ENCODE measurements at regions not wholly inside any gene's neighbourhood (a gene's known extent, or its start where the extent isn't known, plus 50 kb on each side); places are given as distances from the start of the nearest gene placed in this dataset.
"Not testable (repeated sequence)": the region's sequence is repeated elsewhere in the genome, so short reads cannot be mapped to it uniquely, and the experiment has no call there.

GRCh38 chr2:215889240-215889969 lies 123.9 kb downstream of the MREG start:
- not testable (repeated sequence) for DNase-seq

DNA sequence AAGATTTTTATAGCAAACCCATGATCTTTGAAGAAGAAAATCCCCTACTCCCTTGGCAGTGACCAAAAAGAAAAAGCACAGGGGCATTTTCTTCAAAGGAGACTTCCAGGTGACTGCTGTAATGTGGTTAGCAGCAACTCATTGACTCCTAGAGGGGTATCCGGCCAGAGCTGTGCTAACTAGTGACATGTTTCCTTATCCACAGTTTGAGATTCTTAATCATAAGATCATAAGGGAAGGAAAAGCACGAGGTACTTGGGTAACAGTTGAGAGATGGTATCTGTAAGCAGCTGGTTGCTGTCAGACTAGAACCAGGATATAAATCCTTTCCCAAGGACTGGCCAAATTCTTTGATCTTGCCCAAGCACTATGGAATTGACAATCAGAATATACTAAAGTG lies 124.7 kb downstream of the MREG start:
- no peak for DNase-seq

- DNase-seq: no peak
Observed at GRCh38 chr2:215887303-215887702, 126.0 kb downstream of the MREG start.

DNA sequence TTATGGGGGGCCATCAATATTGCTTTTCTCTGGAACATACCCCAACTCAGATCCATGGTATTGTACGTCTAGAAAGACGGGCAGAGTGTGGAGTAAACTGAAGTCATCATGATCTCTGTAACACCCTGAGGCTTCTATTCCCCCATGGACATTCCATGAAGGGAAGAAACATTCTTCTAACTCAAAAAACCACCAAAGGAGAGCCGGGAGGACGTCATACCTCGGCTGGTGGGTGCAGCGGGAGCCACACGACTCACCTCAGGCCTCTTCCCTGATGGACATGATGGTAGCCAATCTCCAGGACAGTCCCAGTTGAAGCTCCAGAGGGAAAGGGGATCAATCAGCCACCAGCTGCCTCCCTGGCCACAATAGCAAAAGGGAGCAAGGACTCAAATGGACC lies 127.3 kb downstream of the MREG start:
- DNase-seq: no peak

DNA sequence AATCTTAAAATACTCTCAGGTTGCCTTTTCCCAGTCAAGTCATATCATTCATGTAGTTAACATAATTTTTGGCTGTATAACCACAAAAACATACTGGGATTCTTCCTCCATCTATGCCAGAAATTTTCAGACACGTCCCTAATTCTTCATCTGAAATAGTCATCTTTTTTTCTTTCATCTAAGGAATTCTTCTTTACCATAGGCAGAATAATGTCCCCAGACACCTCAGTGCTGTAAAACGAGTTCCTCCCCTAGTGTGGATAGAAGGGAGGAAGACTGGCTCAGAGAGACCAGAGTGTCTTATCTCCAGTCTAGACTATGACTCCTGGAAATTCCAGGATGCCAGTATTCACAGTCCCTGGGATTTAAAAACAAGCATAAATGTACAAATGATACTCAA lies 127.8 kb downstream of the MREG start:
- DNase-seq: no peak

GRCh38 chr2:215884451-215885087 lies 128.8 kb downstream of the MREG start:
- no peak for DNase-seq

DNA sequence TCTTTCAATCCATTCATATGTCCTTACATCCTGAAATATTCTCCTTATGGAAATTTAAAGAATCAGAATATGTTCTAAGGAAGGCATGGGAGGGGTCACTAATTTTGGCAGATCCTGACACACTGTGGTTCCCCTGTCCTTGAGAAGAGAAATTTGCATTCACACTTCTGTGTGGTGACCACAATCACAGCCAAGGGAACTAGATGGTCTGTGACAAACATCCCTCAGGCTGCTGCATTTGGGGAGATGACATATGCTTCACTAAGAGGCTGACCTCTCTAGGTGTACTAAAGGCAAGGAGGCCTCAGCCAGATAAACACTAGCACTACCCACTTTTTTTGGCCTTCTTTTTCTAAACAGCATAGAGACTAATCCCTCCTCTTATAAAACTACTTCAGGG lies 129.6 kb downstream of the MREG start:
- no peak for DNase-seq

- no peak for DNase-seq
Observed at GRCh38 chr2:215882689-215883088, 130.7 kb downstream of the MREG start.

GRCh38 chr2:215881582-215881981 lies 131.8 kb downstream of the MREG start:
- no peak for DNase-seq

- no peak for DNase-seq
Observed at GRCh38 chr2:215880970-215881369, 132.4 kb downstream of the MREG start.

- DNase-seq: no peak
Observed at GRCh38 chr2:215879977-215880940, 133.1 kb downstream of the MREG start.

DNA sequence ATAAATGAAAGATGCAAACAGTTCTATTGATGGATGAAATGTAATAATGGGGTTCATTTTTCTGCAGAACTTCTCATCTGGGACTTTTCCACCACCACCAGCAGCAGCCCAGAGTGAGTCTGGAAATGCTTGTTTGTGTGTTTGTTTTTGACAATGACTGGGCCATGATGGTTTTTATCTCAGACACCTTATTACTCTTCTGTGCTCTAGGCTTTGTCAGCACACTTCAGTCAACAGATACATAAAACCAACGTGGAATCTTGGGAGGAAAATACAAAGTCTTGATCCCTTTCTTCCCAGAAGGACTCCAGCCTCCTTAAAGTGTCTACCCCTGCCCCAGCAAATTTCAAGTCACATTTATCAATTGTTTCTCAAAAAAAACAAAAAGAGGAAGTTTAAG lies 134.0 kb downstream of the MREG start:
- DNase-seq: no peak

- DNase-seq: no peak
Observed at GRCh38 chr2:215878476-215879063, 134.8 kb downstream of the MREG start.

- no peak for DNase-seq
Observed at GRCh38 chr2:215876937-215877238, 136.5 kb downstream of the MREG start.

GRCh38 chr2:215876139-215876936 lies 137.0 kb downstream of the MREG start:
- no peak for DNase-seq

DNA sequence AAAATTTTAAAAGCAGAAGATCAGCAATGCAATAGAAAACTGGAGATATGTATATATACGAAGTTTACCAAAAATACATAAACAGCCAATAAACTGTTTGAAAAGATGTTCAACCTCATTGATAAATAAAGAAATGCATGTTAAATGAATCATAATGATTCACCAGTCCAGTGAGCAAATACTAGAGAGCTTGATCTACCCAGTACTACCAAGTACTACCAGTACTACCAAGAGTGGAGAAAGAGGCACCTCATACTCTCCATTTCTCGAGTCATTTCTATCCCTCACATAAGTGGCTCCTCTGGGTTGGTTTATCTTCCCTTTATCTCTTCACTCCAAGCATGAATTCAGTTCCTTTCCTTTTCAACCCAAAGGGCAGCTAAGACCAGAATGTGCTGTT lies 138.9 kb downstream of the MREG start:
- no peak for DNase-seq

DNA sequence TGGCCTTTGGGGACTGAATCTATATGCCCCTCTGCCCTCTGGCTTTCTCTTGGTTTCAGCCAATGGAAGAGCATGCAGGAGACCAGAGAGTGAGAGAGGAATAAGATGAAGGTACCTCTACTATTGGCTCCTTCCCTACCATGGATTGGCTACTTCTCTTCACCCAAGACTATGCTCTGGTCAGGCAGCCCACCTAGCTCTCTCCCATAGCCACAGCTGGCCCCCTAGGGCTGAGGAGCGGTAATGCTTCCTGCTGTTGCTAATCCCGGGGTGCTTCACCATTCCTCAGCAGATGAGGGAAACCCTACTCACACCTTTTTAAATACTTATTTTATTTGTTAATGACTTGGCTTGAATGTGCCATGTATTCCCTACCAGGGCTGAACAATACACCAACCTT lies 142.4 kb downstream of the MREG start:
- no peak for DNase-seq

GRCh38 chr2:215870088-215870490 lies 143.3 kb downstream of the MREG start:
- DNase-seq: no peak

DNA sequence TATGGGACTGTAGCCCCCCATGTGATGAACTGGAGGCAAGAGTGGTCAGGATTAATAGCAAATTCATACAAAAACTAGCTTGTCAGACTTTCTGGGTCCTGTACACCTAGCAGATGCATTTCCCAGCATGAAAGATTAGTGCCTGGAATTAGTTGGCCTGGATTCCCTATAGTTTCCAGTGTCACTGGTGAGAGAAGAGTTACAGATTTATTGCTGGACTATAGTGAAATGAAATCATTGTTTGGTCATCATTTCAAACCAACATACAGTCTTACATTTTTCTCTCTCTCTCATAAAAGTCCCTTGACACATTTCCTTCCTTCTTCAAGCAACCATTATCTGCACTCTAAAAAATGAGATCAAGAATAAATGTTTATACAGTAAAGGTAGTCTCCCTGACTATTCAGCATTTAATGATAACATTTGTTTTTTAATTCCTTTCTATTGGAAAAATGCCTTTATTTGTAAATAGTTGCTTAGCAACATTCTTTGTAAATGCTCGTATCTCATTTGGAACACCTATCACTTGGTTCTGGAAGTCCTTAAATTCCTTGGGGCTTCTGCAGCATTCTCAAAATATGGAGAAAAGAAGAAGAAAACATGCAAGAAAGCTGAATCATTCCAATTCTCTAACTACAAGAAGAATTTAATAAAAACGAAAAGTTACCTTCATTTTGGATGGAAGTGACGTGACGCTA lies 144.4 kb downstream of the MREG start:
- no peak for DNase-seq

DNA sequence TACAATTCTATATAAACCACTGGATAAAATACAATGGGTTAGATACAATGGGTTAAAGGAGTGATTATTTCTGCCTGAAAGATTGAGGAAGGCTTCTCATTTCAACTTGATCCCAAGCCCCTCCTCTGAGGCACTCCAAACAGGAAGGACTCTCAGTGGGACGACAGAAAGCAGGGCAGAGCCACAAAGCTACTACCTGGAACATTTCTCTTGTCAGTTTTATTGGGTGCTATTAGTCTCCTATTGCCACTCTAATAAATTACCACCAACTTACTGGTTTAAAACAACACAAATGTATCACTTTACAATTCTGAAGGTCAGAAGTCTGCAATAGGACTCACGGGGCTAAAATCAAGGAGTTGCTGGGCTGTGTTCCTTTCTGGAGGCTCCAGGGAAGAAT lies 146.7 kb downstream of the MREG start:
- DNase-seq: no peak

- no peak for DNase-seq
Observed at GRCh38 chr2:215863687-215864086, 149.7 kb downstream of the MREG start.

DNA sequence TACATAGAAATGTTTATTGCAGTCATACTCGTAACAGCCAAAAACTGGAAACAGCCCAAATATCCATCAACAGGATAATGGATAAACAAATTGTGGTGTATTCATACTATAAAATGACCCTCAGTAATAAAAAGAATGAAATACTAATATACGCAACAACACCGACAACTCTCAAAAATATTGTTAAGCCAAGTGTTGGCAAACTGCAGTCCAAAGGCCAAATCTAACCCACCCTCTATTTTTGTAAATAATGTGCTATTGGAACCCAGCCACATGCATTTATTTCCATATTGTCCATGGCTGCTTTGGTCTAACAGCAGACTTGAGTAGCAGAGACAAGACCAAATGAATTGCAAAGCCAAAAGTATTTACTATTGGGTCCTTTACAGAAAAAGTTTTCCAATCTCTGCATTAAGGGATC lies 151.0 kb downstream of the MREG start:
- DNase-seq: no peak

All from DMS79 treated with DMSO at 0.1 percent for 48 hours (cell line).